LNCaP clone FGC (cell line): ENCODE measurements at regions not wholly inside any gene's neighbourhood (a gene's known extent, or its start where the extent isn't known, plus 50 kb on each side); places are given as distances from the start of the nearest gene placed in this dataset.
"Not testable (repeated sequence)": the region's sequence is repeated elsewhere in the genome, so short reads cannot be mapped to it uniquely, and the experiment has no call there.

Experiments used
- DNase-seq: peaks from one replicate; pipeline ENCODE4 v3.0.0-alpha.2; 2011; ENCODE audit warnings: low read depth
- H3K4me3 ChIP-seq: 2 replicates; pipeline ENCODE4 v1.5.1; 2011; ENCODE audit warnings: mild to moderate bottlenecking, low read depth, low read length, control low read depth
- TF ChIP-seq, protein P1 (sequence below): IDR thresholded peaks from 2 replicates; pipeline ENCODE4 v1.5.1; 2012; ENCODE audit warnings: mild to moderate bottlenecking; ENCODE audit not compliant: control insufficient read depth, insufficient read depth; ENCODE audit errors: extremely low read depth

DNA sequence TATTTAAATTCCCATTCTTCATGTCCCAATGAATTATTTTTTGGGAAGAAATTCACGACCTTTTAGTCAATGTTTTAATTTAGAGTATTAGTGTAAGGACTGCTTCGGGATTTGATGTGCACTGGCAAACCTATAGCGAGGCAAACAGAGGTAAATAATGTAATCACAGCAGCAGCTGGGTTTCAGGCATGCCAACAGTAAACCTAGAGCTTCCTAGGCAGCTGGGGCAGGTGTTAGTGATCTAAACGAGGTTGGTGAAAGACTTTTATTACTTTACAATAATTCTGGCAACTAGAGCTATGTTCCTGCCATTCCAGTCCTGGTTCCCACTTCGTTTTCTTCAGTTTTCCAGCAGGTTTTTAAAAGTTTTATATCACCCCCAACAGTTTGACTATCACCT is 1036.4 kb upstream of the FOXG1 start:
- TF ChIP-seq, protein P1, sequence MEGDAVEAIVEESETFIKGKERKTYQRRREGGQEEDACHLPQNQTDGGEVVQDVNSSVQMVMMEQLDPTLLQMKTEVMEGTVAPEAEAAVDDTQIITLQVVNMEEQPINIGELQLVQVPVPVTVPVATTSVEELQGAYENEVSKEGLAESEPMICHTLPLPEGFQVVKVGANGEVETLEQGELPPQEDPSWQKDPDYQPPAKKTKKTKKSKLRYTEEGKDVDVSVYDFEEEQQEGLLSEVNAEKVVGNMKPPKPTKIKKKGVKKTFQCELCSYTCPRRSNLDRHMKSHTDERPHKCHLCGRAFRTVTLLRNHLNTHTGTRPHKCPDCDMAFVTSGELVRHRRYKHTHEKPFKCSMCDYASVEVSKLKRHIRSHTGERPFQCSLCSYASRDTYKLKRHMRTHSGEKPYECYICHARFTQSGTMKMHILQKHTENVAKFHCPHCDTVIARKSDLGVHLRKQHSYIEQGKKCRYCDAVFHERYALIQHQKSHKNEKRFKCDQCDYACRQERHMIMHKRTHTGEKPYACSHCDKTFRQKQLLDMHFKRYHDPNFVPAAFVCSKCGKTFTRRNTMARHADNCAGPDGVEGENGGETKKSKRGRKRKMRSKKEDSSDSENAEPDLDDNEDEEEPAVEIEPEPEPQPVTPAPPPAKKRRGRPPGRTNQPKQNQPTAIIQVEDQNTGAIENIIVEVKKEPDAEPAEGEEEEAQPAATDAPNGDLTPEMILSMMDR: no peak
- no peak for DNase-seq

DNA sequence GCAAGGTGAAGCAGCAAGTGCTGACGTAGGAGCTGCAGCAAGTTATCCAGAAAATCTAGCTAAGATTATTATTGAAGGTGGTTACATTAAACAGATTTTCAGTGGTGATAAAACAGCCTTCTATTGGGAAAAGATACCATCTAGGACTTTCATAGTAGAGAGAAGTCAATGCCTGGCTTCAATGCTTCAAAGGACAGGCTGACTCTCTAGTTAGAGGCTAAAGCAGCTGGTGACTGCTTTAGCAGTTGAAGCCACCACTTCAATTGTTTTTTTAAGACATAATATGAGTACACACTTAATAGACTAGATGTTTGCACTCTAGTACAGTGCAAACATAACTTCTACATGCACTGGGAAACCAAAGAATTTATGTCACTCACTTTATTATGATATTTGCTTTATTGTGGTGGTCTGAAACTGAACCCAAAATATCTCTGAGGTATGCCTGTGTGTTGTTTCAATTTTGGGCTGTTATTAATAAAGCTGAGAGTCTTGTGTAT is 1026.9 kb upstream of the FOXG1 start:
- TF ChIP-seq, protein P1: no peak
- DNase-seq: peak; percentile 8
- no peak overlapping the region for H3K4me3 ChIP-seq

More for the DNA sequence above, 1036.4 kb upstream of the FOXG1 start:
- H3K4me3 ChIP-seq: no peak overlapping the region

DNA sequence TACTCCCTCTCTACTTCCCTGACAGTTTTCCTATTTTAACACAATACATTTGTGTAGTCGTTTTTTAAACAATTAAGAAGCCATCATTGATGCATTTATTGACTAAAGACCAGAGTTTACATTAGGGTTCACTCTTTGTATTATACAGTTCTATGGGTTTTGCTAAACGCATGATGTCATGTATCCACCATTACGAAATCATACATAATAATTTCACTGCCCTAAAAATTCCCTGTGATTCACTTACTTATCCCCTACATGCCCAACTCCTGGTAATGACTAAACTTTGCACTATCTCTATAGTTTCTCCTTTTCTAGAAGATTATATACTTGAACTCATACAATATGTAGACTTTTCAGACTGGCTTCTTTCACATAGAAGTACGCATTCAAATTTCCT is 1016.5 kb upstream of the FOXG1 start:
- TF ChIP-seq, protein P1: no peak
- H3K4me3 ChIP-seq: no peak overlapping the region
- no peak for DNase-seq

DNA sequence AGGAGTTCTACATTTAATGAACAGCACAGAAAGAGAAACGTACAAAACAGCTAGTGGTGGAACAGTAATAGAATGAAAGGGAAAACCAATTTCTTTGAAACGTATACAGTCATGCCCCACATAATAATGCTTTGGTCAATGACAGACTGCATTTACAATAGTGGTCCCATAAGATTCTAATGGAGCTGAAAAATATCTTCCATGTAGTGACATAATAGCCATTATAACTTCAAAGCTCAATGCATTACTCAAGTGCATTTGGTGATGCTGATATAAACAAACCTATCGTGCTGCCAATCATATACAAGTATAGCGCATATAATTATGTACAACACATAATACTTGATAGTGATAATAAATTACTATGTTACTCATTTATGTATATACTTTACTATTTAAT is 1008.9 kb upstream of the FOXG1 start:
- DNase-seq, H3K4me3 ChIP-seq: not testable (repeated sequence)

DNA sequence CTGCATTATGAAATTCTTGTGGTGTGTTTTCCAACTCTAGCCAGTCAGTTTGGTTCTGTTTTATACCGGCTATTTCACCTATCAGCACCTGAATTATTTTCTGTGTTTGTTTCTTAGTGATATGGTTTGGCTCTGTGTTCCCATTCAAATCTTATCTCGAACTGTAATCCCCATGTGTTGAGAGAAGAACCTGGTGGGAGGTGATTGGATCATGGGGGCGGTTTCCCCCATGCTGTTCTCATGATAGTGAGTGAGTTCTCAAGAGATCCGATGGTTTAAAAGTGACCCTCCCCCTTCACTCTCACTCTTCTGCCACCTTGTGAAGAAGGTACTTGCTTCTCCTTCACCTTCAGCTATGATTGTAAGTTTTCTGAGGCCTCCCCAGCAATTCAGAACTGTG is 1006.2 kb upstream of the FOXG1 start:
- not testable (repeated sequence) for DNase-seq, H3K4me3 ChIP-seq

DNA sequence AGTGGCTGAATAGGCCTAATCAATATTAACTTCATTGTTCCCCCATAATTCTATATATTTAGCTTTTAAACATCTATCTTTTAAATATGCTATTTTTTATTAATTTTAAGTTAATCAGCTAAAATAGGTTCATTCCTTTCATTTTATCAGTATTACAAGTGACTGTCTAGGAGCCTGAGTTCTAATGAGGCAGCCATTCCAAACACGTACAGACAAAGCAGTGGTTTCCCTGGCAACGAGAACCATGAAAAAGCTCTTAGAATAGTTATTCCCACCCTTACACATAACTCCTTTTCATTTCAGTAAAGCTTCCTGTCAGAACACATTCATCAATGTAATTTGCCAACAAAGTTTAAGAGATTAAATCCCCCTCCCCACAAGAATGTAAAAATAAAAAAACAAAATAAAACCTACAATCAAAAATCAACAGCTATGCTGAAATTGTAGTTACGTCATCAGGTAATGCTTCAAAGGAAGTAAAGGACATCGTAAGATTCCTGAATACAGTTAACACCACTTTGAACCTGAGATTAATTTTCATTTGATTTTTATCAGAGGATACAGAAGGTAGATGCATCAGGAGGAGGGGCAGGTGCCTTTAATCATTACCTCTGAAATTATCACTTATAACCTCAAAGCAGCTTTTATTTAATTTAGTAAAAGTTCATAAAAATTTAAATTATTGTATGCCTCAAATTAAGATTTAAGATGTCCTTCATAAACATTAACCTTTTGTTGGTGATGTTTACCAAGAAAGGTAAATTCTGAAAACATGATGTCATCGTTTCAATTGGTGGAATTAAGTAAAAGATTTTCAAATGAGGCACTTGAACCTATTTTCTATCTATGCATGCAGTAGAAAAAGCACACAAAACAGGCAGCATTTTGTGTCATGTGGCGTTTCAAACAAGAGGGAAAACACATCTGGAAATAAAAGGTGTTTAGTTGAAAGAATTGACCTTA is 967.2 kb upstream of the FOXG1 start:
- not testable (repeated sequence) for H3K4me3 ChIP-seq, DNase-seq

DNA sequence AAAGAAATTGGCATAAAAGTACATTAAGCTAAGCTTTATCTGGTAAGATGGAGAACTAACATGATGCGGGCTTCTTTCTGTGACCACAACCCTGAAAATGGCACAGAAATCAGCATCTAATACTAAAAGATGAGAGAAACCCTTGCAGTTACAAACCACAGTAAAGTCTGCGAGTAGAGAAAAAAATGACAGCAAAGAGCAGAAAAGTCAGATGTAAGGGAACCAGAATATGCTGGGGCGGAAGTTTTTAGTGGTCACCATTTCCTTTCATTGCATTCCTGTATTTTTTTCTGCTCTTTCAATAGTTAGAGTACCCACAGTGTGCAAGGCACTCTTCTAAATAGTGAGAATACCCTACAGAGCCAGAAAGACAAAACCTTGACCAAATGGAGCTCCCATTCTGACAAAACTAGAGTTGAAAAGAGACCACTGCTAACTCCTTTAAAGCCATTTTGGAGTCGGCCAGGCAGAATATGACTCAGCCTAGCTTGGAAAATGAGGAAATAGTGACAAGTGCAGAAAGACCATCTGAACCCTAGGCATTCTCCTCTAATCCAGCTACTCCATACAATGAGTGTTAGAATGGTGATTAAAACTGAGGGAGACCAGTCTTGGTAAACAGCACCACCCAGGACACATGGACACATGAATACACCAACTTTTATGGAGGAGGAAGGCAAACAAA is 948.7 kb upstream of the FOXG1 start:
- not testable (repeated sequence) for DNase-seq, H3K4me3 ChIP-seq

DNA sequence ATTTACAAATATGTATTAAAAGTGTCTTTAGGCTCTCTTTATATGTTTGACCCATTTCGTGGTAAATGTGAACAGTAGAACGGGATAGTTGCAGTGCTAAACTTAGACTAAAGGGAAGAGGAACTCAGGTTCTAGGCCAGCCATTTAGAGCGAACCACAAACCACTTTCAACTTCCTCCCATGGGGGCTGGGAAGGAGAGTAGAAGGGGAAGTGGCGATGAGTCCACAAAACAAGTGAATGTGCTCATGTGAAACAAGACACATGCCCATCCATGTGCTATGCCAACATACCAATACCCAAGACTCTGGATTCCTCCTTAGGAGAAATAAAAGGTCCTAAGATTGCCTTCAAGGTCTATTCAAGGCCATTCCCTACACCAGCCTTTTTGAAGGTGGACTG is 940.4 kb upstream of the FOXG1 start:
- not testable (repeated sequence) for DNase-seq, H3K4me3 ChIP-seq

DNA sequence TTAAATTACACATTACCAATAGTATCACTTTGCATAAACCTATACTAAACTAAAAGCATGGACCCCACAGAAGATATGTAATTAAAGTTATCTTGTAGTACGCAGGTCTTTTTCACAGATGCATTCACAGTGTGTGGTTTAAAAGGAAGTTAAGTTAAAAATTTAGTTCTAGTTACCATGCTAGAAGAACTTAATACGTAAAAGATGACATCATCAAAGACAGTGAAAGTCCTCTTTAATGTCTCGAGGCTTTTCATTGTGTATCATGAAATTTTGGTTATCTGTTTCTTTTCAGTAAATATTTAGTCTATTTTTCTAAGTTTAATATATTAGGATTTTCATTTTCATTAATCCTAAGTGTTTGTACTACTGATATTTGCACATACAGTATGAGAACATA is 934.6 kb upstream of the FOXG1 start:
- not testable (repeated sequence) for H3K4me3 ChIP-seq, DNase-seq

DNA sequence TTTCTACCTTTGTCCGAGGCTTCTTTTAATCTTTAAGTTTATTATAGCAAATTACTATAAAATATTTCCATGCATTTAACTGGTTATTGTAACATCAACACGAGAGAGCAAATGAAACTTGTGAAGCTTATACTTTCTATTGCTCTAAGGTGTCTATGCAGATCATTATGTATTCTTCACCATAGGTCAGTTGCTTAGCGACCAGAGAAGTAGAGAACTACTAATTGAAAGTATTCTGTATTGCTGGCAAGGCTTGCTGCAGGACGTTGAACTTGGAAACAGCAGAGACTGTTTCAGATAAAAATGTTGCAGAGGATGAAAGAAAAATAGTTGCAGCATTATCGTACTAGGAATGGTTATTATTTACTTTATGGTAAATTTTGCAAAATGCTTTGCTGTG is 933.6 kb upstream of the FOXG1 start:
- not testable (repeated sequence) for DNase-seq, H3K4me3 ChIP-seq

DNA sequence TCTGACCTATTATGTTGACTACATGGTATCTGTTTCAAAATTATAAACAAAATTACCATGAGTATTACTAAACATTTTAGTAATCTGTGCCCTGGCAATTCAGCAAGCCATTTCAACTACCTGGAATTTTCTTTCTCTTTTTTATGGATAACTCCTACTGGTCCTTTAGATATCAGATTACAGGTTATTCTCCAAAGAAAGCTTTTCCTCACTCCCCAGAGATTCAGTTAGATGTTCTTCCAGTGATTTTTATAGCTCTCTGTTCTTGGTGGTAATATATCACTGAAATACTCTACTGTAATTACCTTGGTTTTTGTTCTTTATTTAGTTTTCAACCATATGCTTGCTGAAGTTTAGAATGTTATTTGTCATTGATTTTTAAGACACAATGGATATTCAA is 930.2 kb upstream of the FOXG1 start:
- TF ChIP-seq, protein P1: no peak
- no peak for DNase-seq
- H3K4me3 ChIP-seq: no peak overlapping the region
